OCI-LY3 (cell line): ENCODE measurements at regions not wholly inside any gene's neighbourhood (a gene's known extent, or its start where the extent isn't known, plus 50 kb on each side); places are given as distances from the start of the nearest gene placed in this dataset.

Experiments used
- H2AFZ ChIP-seq: fragments of 200-600, 300-600 bp; shearing (Covaris generic); 2 replicates; pipeline ENCODE4 v1.6.0; 2014; ENCODE audit warnings: antibody characterized with exemption, low read depth, low read length
- H3K27ac ChIP-seq: fragments of 200-600, 300-600 bp; sonication (generic); 2 replicates; pipeline ENCODE4 v1.5.1; 2014; ENCODE audit warnings: mild to moderate bottlenecking, low read length, moderate library complexity, mixed read lengths
- H3K27me3 ChIP-seq: fragments of 200-600, 300-600 bp; sonication (generic); 2 replicates; pipeline ENCODE4 v1.6.1; 2014; ENCODE audit warnings: low read depth, low read length, mixed read lengths
- H3K36me3 ChIP-seq: fragments of 200-600, 300-600 bp; sonication (generic); replicated peaks from 2 replicates; pipeline ENCODE3; 2014; ENCODE audit warnings: low read depth, low read length, mixed read lengths
- H3K4me1 ChIP-seq: fragments of 300-600, 200-600 bp; sonication (generic); 2 replicates; pipeline ENCODE4 v1.6.1; 2014; ENCODE audit warnings: low read length, mixed read lengths
- H3K4me2 ChIP-seq: fragments of 200-600, 300-600 bp; sonication (generic); 2 replicates; pipeline ENCODE4 v1.6.1; 2014; ENCODE audit warnings: low read length, mixed read lengths
- H3K4me3 ChIP-seq: fragments of 300-600, 200-600 bp; sonication (generic); 2 replicates; pipeline ENCODE4 v1.5.1; 2014; ENCODE audit warnings: antibody characterized with exemption, mild to moderate bottlenecking, low read length, moderate library complexity
- H3K79me2 ChIP-seq: fragments of 300-600, 200-600 bp; shearing (Covaris generic); 2 replicates; pipeline ENCODE4 v1.6.1; 2014; ENCODE audit warnings: mild to moderate bottlenecking, low read length, mixed read lengths
- H3K9ac ChIP-seq: fragments of 300-600, 200-600 bp; shearing (Covaris generic); 2 replicates; pipeline ENCODE4 v1.6.0; 2014; ENCODE audit warnings: mild to moderate bottlenecking, low read length, moderate library complexity
- H3K9me3 ChIP-seq: fragments of 200-600, 300-600 bp; shearing (Covaris generic); 2 replicates; pipeline ENCODE4 v1.6.1; 2014; ENCODE audit warnings: low read length, mixed read lengths; ENCODE audit not compliant: insufficient read depth
- H4K20me1 ChIP-seq: fragments of 200-600, 300-600 bp; sonication (generic); 2 replicates; pipeline ENCODE4 v1.6.1; 2016; ENCODE audit warnings: low read length, mixed read lengths; ENCODE audit not compliant: insufficient read depth
- EZH2phosphoT487 ChIP-seq: fragments of 200-600 bp; shearing (Covaris generic); IDR thresholded peaks from 2 replicates; pipeline ENCODE4 v1.6.1; 2018; ENCODE audit warnings: antibody characterized with exemption, mixed run types, low read depth
- TF ChIP-seq, protein P1 (sequence below): fragments of 200-600, 300-600 bp; sonication (generic); IDR thresholded peaks from 2 replicates; pipeline ENCODE4 v1.5.1; 2014; ENCODE audit warnings: antibody characterized with exemption, low read length, low read depth

DNA sequence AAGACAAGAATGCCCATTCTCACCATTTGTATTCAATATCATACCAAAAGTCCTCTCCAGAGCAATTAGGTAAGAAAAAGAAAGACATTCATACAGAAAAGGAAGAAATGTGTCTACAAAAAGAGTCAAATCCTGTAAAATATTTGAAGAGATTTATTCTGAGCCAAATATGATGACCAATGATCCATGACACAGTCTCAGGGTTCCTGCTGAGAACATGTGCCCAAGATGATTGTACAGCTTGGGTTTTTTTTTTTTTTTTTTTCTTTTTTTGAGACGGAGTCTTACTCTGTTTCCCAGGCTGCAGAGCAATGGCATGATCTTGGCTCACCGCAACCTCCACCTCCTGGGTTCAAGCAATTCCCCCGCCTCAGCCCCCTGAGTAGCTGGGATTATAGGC, 296.2 kb downstream of the C12orf75 start:
- H3K4me2 ChIP-seq = no peak overlapping the region
- no peak for TF ChIP-seq EZH2phosphoT487
- TF ChIP-seq, protein P1, sequence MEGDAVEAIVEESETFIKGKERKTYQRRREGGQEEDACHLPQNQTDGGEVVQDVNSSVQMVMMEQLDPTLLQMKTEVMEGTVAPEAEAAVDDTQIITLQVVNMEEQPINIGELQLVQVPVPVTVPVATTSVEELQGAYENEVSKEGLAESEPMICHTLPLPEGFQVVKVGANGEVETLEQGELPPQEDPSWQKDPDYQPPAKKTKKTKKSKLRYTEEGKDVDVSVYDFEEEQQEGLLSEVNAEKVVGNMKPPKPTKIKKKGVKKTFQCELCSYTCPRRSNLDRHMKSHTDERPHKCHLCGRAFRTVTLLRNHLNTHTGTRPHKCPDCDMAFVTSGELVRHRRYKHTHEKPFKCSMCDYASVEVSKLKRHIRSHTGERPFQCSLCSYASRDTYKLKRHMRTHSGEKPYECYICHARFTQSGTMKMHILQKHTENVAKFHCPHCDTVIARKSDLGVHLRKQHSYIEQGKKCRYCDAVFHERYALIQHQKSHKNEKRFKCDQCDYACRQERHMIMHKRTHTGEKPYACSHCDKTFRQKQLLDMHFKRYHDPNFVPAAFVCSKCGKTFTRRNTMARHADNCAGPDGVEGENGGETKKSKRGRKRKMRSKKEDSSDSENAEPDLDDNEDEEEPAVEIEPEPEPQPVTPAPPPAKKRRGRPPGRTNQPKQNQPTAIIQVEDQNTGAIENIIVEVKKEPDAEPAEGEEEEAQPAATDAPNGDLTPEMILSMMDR = no peak
- no peak overlapping the region for H3K4me3 ChIP-seq
- no peak overlapping the region for H3K9ac ChIP-seq
- no peaks in the 10 kb centered on the region for H4K20me1 ChIP-seq
- no peak overlapping the region for H3K27ac ChIP-seq
- no peaks in the 10 kb centered on the region for H3K4me1 ChIP-seq
- no peaks in the 10 kb centered on the region for H3K36me3 ChIP-seq
- H3K79me2 ChIP-seq = no peaks in the 10 kb centered on the region
- no peaks in the 10 kb centered on the region for H3K27me3 ChIP-seq
- no peaks in the 10 kb centered on the region for H3K9me3 ChIP-seq
- no peak overlapping the region for H2AFZ ChIP-seq

DNA sequence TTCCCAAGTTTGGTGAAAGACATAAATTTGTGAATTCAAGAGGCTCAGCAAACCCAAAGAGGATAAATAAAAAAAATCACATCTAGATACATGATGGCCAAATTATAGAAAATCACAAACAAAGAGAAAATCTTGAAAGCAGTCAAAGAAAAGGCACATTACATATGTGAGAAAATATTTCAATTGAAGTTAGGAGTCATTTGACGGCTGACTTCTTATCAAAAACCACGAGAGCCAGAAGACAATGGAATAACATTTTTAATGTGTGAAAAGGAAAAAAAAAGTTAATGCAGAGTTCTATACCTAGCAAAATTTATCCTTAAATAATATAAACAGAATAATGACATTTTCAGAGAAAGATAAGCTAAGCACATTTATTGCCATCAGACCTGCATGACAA, 307.0 kb downstream of the C12orf75 start:
- Histone ChIP-seq H4K20me1 (no peaks in the 10 kb centered on the region), H3K9me3 (peaks cover 4% of the 10 kb centered on the region; the same call in 1 of the 2 replicates), H3K4me2 (no peak overlapping the region), H3K4me1 (peaks cover 16% of the 10 kb centered on the region), H3K9ac (no peak overlapping the region), H3K27ac (no peak overlapping the region), H3K27me3 (peaks cover 7% of the 10 kb centered on the region; the same call in 1 of the 2 replicates), H2AFZ (no peak overlapping the region), H3K4me3 (no peak overlapping the region), H3K36me3 (peaks cover 2% of the 10 kb centered on the region), H3K79me2 (no peaks in the 10 kb centered on the region)
- TF ChIP-seq, protein P1 = no peak
- TF ChIP-seq EZH2phosphoT487 = no peak

DNA sequence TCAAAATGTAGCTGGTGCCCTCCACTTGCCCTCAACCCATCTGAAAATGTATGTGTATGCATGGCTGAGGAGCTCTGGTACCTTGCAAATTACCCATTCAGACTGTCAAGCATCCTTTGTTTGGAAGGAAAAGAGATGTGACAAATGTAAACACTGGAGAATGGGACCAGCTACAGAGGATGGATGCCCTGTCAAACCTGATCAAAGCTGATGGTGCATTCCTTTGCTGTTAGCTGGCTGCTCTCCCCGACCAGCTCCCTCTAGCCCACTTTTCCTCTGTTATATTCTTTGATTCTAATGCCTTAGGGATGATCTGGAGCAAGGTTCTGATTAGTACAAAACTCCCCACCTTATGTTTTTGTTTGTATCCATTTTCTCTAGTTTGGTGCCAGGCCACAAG, 310.3 kb downstream of the C12orf75 start:
- Histone ChIP-seq H3K79me2 (no peaks in the 10 kb centered on the region), H3K4me1 (peaks cover 16% of the 10 kb centered on the region), H3K4me2 (no peak overlapping the region), H3K36me3 (peaks cover 2% of the 10 kb centered on the region), H3K4me3 (no peak overlapping the region), H4K20me1 (no peaks in the 10 kb centered on the region), H3K9ac (no peak overlapping the region), H3K27me3 (peaks cover 7% of the 10 kb centered on the region; the same call in 1 of the 2 replicates), H2AFZ (no peak overlapping the region), H3K9me3 (peaks cover 4% of the 10 kb centered on the region; the same call in 1 of the 2 replicates), H3K27ac (no peak overlapping the region)
- TF ChIP-seq, protein P1 = no peak
- no peak for TF ChIP-seq EZH2phosphoT487

DNA sequence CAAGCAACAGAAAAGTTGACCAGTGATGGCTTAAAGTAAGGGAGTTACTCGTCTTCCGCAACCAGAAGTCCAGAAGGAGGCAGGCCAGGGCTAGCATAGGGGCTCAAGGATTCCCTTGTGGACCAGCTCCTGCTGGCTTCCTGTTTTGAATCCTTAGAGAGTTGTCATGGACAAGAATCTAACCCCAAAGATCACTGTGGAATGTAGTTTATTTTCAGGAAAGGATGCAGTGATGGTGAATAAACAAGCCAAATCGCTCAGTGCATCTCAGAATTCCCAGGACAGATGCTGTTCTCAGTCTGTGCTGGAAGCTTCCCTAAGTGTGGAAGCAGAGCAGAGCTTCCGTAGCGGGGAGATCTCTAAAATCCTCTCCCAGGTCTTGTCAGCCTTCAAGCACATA, 311.3 kb downstream of the C12orf75 start:
- no peak overlapping the region for H2AFZ ChIP-seq
- H3K27ac ChIP-seq = no peak overlapping the region
- peaks cover 7% of the 10 kb centered on the region; the same call in 1 of the 2 replicates for H3K27me3 ChIP-seq
- H3K36me3 ChIP-seq = peaks cover 2% of the 10 kb centered on the region
- peaks cover 4% of the 10 kb centered on the region; the same call in 1 of the 2 replicates for H3K9me3 ChIP-seq
- no peak overlapping the region for H3K9ac ChIP-seq
- H3K4me2 ChIP-seq = no peak overlapping the region
- no peaks in the 10 kb centered on the region for H3K79me2 ChIP-seq
- H4K20me1 ChIP-seq = no peaks in the 10 kb centered on the region
- peaks cover 16% of the 10 kb centered on the region for H3K4me1 ChIP-seq
- no peak overlapping the region for H3K4me3 ChIP-seq
- no peak for TF ChIP-seq EZH2phosphoT487
- TF ChIP-seq, protein P1 = no peak
